B cell (primary cell): ENCODE measurements at regions not wholly inside any gene's neighbourhood (a gene's known extent, or its start where the extent isn't known, plus 50 kb on each side); places are given as distances from the start of the nearest gene placed in this dataset.

ENCODE experiments used
- ATAC-seq: fragments of 200-7000 bp; cut with Tn5 transposase; one replicate; pipeline ENCODE4 v1.10.0; 2021; ENCODE audit warnings: low read depth, mild to moderate bottlenecking, moderate number of reproducible peaks, moderate library complexity
- CTCF ChIA-PET: fragments of 350-600 bp; sonication (Branson Sonifier 250); formaldehyde crosslinking; loops from one replicate; lab custom pipeline; 2021; ENCODE audit warnings: antibody characterized with exemption, inconsistent platforms; lab: Charles Lee
- POLR2A ChIA-PET: fragments of 350-600 bp; sonication (Branson Sonifier 250); formaldehyde crosslinking; loops from one replicate; lab custom pipeline; 2021; ENCODE audit warnings: antibody characterized with exemption; lab: Charles Lee
- DNase-seq: peaks from one replicate; pipeline ENCODE4 v3.0.0; 2013
- H2AFZ ChIP-seq: 2 replicates; pipeline ENCODE4 v1.6.1; 2012; ENCODE audit warnings: mild to moderate bottlenecking, low read depth, low read length; ENCODE audit not compliant: insufficient read depth, poor library complexity, severe bottlenecking
- H3K27ac ChIP-seq, 2 donors: 1 replicate in 1 of 2; 2 replicates in 1 of 2; pipeline ENCODE4 v1.5.1; 2012 to 2013; ENCODE audit warnings: low read length in 2 of 2, mild to moderate bottlenecking in 2 of 2, moderate library complexity in 1 of 2
- H3K27me3 ChIP-seq, 4 experiments: fragments of 200-600 bp in 1 of 4; sonication (generic) in 1 of 4; replicated peaks in 1 of 4; 1 replicate in 2 of 4; 2 replicates in 2 of 4; pipeline versions ENCODE4 v1.6.1 to v1.7.0; 2013 to 2016; ENCODE audit warnings: low read length in 3 of 4, mild to moderate bottlenecking in 2 of 4, mixed read lengths in 1 of 4, moderate library complexity in 1 of 4; ENCODE audit not compliant: insufficient read depth in 4 of 4, control insufficient read depth in 3 of 4; ENCODE audit errors: control extremely low read depth in 1 of 4
- H3K36me3 ChIP-seq, 2 experiments: replicated peaks in 1 of 2; 1 replicate in 1 of 2; 2 replicates in 1 of 2; pipeline versions ENCODE4 v1.6.1 to v1.7.1; 2013; ENCODE audit warnings: low read length in 1 of 2; ENCODE audit not compliant: insufficient read depth in 2 of 2, control insufficient read depth in 1 of 2; ENCODE audit errors: control extremely low read depth in 1 of 2, extremely low read depth in 1 of 2
- H3K4me1 ChIP-seq, 2 donors: fragments of 200-600 bp in 1 of 2; sonication (generic) in 1 of 2; 1 replicate in 1 of 2; 2 replicates in 1 of 2; pipeline versions ENCODE4 v1.5.1 to v1.6.1; 2013 to 2017; ENCODE audit warnings: low read length in 2 of 2; ENCODE audit not compliant: control insufficient read depth in 2 of 2, insufficient read depth in 2 of 2
- H3K4me2 ChIP-seq: replicated peaks from 2 replicates; pipeline ENCODE3; 2012; ENCODE audit warnings: mild to moderate bottlenecking, low read depth, low read length; ENCODE audit not compliant: poor library complexity, severe bottlenecking
- H3K4me3 ChIP-seq, 5 experiments: fragments of 200-600 bp in 1 of 5; sonication (generic) in 1 of 5; 1 replicate in 3 of 5; 2 replicates in 2 of 5; pipeline versions ENCODE4 v1.5.1 to v1.7.0; 2011 to 2016; ENCODE audit warnings: low read length in 4 of 5, mild to moderate bottlenecking in 4 of 5, low read depth in 2 of 5, control low read depth in 1 of 5, moderate library complexity in 1 of 5; ENCODE audit not compliant: insufficient read depth in 1 of 5; ENCODE audit errors: control extremely low read depth in 1 of 5, extremely low read depth in 1 of 5
- H3K79me2 ChIP-seq: fragments of 200-600 bp; sonication (generic); one replicate; pipeline ENCODE4 v1.6.0; 2016; ENCODE audit warnings: low read length; ENCODE audit not compliant: control insufficient read depth, insufficient read depth
- H3K9ac ChIP-seq: fragments of 200-600 bp; sonication (generic); 2 replicates; pipeline ENCODE4 v1.6.1; 2017; ENCODE audit warnings: mild to moderate bottlenecking, low read length, moderate library complexity
- H3K9me3 ChIP-seq, 3 donors: one replicate each; pipeline versions ENCODE4 v1.6.1 to v1.7.1; 2013; ENCODE audit warnings: low read length in 2 of 3; ENCODE audit not compliant: control insufficient read depth in 2 of 3, insufficient read depth in 1 of 3; ENCODE audit errors: control extremely low read depth in 1 of 3
- H4K20me1 ChIP-seq: 2 replicates; pipeline ENCODE4 v1.6.0; 2012; ENCODE audit warnings: mild to moderate bottlenecking, low read length; ENCODE audit not compliant: insufficient read depth, control insufficient read depth, poor library complexity, severe bottlenecking
- H3K27ac Mint-ChIP-seq: one replicate; pipeline ENCODE4 v1.8.0; 2021; ENCODE audit warnings: mixed read lengths
- H3K27me3 Mint-ChIP-seq: one replicate; pipeline ENCODE4 v1.8.0; 2021; ENCODE audit warnings: mixed read lengths
- H3K4me1 Mint-ChIP-seq: one replicate; pipeline ENCODE4 v1.8.0; 2021; ENCODE audit warnings: mixed read lengths
- H3K4me3 Mint-ChIP-seq: one replicate; pipeline ENCODE4 v1.8.0; 2021; ENCODE audit warnings: mixed read lengths
- H3K9me3 Mint-ChIP-seq: one replicate; pipeline ENCODE4 v1.8.0; 2022; ENCODE audit warnings: mixed read lengths; ENCODE audit not compliant: insufficient read depth
- CTCF ChIP-seq: fragments of 200-600 bp; IDR thresholded peaks from one replicate; pipeline ENCODE4 v1.8.0; 2022; ENCODE audit warnings: antibody characterized with exemption, mild to moderate bottlenecking
- EZH2 ChIP-seq: IDR thresholded peaks from 2 replicates; pipeline ENCODE4 v1.6.1; 2012; ENCODE audit warnings: borderline replicate concordance, low read depth, mild to moderate bottlenecking, moderate library complexity, low read length; ENCODE audit not compliant: insufficient read depth, poor library complexity, severe bottlenecking
- WGBS: methylation state at CpG from one replicate; pipeline ENCODE4 v1.1.5; 2013; ENCODE audit warnings: missing lambda C conversion rate; ENCODE audit not compliant: insufficient coverage; 5-methylcytosine and 5-hydroxymethylcytosine counted together
- intact Hi-C: fragments of 100-400 bp; cut with micrococcal nuclease; formaldehyde crosslinking; loops from one replicate; pipeline ENCODE4 v1.10.0; 2022

GRCh38 chr22:46090631-46091201 is 59.6 kb upstream of the PPARA start:
- POLR2A ChIA-PET, result no interaction called here

GRCh38 chr22:46091277-46091977 is 58.9 kb upstream of the PPARA start:
- H3K27ac ChIP-seq, result no peak overlapping the region
- TF ChIP-seq CTCF (no peak), EZH2 (no peak)
- Mint-ChIP-seq H3K27me3 (no peaks in the 10 kb centered on the region), H3K4me3 (no peak overlapping the region), H3K4me1 (no peaks in the 10 kb centered on the region), H3K9me3 (no peaks in the 10 kb centered on the region), H3K27ac (no peak overlapping the region)
- ATAC-seq (no peak), DNase-seq (no peak)
- no peaks in the 10 kb centered on the region for H3K9me3 ChIP-seq
- no peaks in the 10 kb centered on the region for H3K27me3 ChIP-seq
- no peak overlapping the region for H2AFZ ChIP-seq
- peaks cover 13% of the 10 kb centered on the region for H3K79me2 ChIP-seq
- intact Hi-C loops, result no loop called here
- 89% methylated on average over 18 of the region's 19 CpGs for WGBS
- no peak overlapping the region for H3K4me3 ChIP-seq
- no peaks in the 10 kb centered on the region for H3K36me3 ChIP-seq
- ChIA-PET POLR2A (interaction anchor here (0.7 kb wide), 1 partner anchor 66 kb away, joined by 4 read pairs; no protein-coding TSS in a partner anchor), CTCF (interaction anchor here (1.3 to 1.4 kb wide), 2 partner anchors 85 to 95 kb away, joined by 3 to 5 read pairs; no protein-coding TSS in a partner anchor)
- no peaks in the 10 kb centered on the region for H3K4me1 ChIP-seq
- H3K4me2 ChIP-seq, result no peak overlapping the region
- H4K20me1 ChIP-seq, result peaks cover 54% of the 10 kb centered on the region
- no peak overlapping the region for H3K9ac ChIP-seq

More at GRCh38 chr22:46090631-46091201, 59.6 kb upstream of the PPARA start:
- intact Hi-C loops, result no loop called here
- H3K4me3 ChIP-seq, result no peak overlapping the region
- no peak overlapping the region for H3K4me2 ChIP-seq
- no peak for TF ChIP-seq EZH2
- no peaks in the 10 kb centered on the region for H3K27me3 ChIP-seq
- H3K79me2 ChIP-seq, result peaks cover 13% of the 10 kb centered on the region
- Mint-ChIP-seq H3K4me1 (no peaks in the 10 kb centered on the region), H3K27ac (no peak overlapping the region), H3K9me3 (no peaks in the 10 kb centered on the region), H3K27me3 (no peaks in the 10 kb centered on the region), H3K4me3 (no peak overlapping the region)
- no peak overlapping the region for H2AFZ ChIP-seq
- DNase-seq (no peak), ATAC-seq (no peak)
- no peaks in the 10 kb centered on the region for H3K9me3 ChIP-seq
- no peaks in the 10 kb centered on the region for H3K36me3 ChIP-seq
- H3K27ac ChIP-seq, result no peak overlapping the region
- no peaks in the 10 kb centered on the region for H3K4me1 ChIP-seq
- H3K9ac ChIP-seq, result no peak overlapping the region
- CTCF ChIA-PET, result no interaction called here
- H4K20me1 ChIP-seq, result peaks cover 50% of the 10 kb centered on the region
- 95% methylated on average over 8 of the region's 10 CpGs for WGBS
